Epithelial cell of esophagus (primary cell): ENCODE measurements at regions not wholly inside any gene's neighbourhood (a gene's known extent, or its start where the extent isn't known, plus 50 kb on each side); places are given as distances from the start of the nearest gene placed in this dataset.

Source experiments
- DNase-seq: peaks from one replicate; pipeline ENCODE4 v3.0.0; 2010; ENCODE audit warnings: low read depth
- H3K4me3 ChIP-seq: 2 replicates; pipeline ENCODE4 v1.5.1; 2011; ENCODE audit warnings: mild to moderate bottlenecking, low read length, control low read depth
- CTCF ChIP-seq: IDR thresholded peaks from 2 replicates; pipeline ENCODE4 v1.5.1; 2011; ENCODE audit warnings: low read depth, mild to moderate bottlenecking, low read length, control low read depth, inconsistent platforms; ENCODE audit not compliant: insufficient read depth; ENCODE audit errors: missing control alignments

DNA sequence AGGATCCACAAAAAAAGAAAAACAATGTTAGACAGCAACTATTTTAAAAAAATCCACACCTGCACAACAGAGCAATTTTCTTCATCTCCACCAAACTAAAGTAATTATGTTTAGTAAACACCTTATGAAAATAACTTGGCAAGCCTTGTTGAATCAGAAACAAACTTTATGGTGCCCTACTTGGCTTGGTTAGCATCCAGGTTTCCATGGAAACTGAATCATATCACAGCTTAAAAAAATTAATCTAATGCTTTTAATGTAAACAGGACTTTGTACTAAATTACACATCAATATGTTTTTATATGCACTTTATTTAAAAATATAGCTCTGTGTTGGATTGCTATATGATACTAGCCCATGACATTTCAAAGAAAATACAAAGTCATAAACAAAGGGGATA lies 1882.4 kb downstream of the SUCLG1 start:
- no peak for TF ChIP-seq CTCF
- H3K4me3 ChIP-seq, result no peak overlapping the region
- DNase-seq, result no peak

- DNase-seq, result no peak
- no peak overlapping the region for H3K4me3 ChIP-seq
- TF ChIP-seq CTCF, result no peak
Measured at GRCh38 chr2:82539280-82539621, 1919.8 kb downstream of the SUCLG1 start.

DNA sequence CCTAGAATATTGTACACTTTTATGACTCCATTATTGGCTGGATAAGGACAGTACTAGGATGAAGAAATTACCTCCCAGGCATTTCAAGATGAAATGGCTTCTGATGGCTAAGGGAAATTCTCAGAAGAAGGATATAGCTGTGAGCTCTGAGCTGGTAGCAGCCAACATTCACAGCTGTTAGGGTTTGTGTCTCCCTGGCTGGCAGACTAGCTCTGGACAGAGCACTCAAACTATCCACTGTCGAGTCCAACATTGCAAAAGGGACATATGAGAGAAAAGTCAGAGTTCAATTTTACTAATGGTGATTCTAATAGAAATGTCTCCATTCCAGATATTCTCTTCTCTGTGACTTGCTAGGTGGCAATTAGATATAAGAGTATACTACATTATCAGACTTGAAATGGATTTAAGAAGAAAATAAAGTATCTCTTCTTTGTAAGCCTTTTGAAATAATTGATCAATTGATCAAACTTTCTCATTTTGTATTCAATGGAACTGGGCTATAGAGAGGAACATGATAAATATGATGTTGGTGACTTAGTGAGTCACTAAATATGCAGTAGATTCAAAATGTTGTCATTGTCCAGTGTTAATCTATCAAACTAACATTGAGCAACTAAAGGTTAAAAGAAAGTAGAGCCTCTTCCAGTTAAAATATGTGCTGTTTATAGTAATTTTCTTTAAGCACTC lies 1920.3 kb downstream of the SUCLG1 start:
- no peak overlapping the region for H3K4me3 ChIP-seq
- no peak for TF ChIP-seq CTCF
- no peak for DNase-seq

DNA sequence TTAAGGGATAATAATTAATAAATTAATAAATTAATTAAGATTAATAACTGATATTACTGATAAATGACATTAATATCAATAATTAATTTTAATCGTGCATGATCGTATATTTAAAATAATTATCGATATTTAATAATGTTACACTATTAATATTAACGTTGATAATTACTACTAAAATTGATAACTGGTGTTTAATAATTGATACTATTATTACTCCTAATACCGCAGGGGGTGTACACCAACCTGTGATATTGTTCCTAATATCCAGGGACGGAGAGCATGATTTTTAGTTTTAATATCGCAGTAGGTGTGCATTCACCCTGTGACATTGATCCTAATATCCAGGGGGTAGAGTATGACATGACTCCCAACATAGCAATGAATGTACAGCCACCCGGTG lies 1930.8 kb downstream of the SUCLG1 start:
- no peak for TF ChIP-seq CTCF
- no peak for DNase-seq
- H3K4me3 ChIP-seq, result no peak overlapping the region

GRCh38 chr2:82527124-82527523 lies 1932.0 kb downstream of the SUCLG1 start:
- no peak overlapping the region for H3K4me3 ChIP-seq
- DNase-seq, result no peak
- no peak for TF ChIP-seq CTCF

GRCh38 chr2:82526277-82526676 lies 1932.8 kb downstream of the SUCLG1 start:
- H3K4me3 ChIP-seq, result no peak overlapping the region
- TF ChIP-seq CTCF, result no peak
- no peak for DNase-seq

GRCh38 chr2:82525744-82526143 lies 1933.3 kb downstream of the SUCLG1 start:
- DNase-seq, result no peak
- TF ChIP-seq CTCF, result no peak
- no peak overlapping the region for H3K4me3 ChIP-seq
